ENCODE measurements at regions not wholly inside any gene's neighbourhood (a gene's known extent, or its start where the extent isn't known, plus 50 kb on each side); places are given as distances from the start of the nearest gene placed in this dataset.

GRCh38 chr17:13961265-13961664 is 108.0 kb upstream of the COX10 start:
- no peak for TF ChIP-seq POLR2A (IDR thresholded peaks at IDR 0.05; ENCODE audit: low read depth, low read length)
- no peak for TF ChIP-seq CTCF (IDR thresholded peaks at IDR 0.05; ENCODE audit: extremely low read depth in 1 of 2, insufficient read depth in 1 of 2, low read depth in 1 of 2, low read length in 2 of 2)
- no peak for TF ChIP-seq EZH2 (IDR thresholded peaks at IDR 0.05; ENCODE audit: borderline replicate concordance, low read depth, low read length, severe bottlenecking)
- TF ChIP-seq FOS (IDR thresholded peaks at IDR 0.05; ENCODE audit: borderline replicate concordance, insufficient read depth, low read length), result no peak

Measured in endothelial cell of umbilical vein (primary cell).